ENCODE measurements at regions not wholly inside any gene's neighbourhood (a gene's known extent, or its start where the extent isn't known, plus 50 kb on each side); places are given as distances from the start of the nearest gene placed in this dataset.

GRCh38 chr6:14848019-14848418 is 397.9 kb upstream of the JARID2 start:
- no peak for DNase-seq

GRCh38 chr6:14849185-14849584 is 396.7 kb upstream of the JARID2 start:
- DNase-seq: no peak

- DNase-seq: peak; percentile 31
These were observed 394.6 kb upstream of the JARID2 start for GRCh38 chr6:14851281-14851680.

GRCh38 chr6:14852375-14852774 is 393.5 kb upstream of the JARID2 start:
- no peak for DNase-seq

- DNase-seq: no peak
These were observed 389.7 kb upstream of the JARID2 start for GRCh38 chr6:14856177-14856576.

- no peak for DNase-seq
These were observed 388.9 kb upstream of the JARID2 start for GRCh38 chr6:14857001-14857400.

GRCh38 chr6:14857501-14857900 is 388.4 kb upstream of the JARID2 start:
- no peak for DNase-seq

- no peak for DNase-seq
These were observed 387.1 kb upstream of the JARID2 start for GRCh38 chr6:14858808-14859207.

GRCh38 chr6:14860774-14861173 is 385.1 kb upstream of the JARID2 start:
- no peak for DNase-seq

- DNase-seq: no peak
These were observed 384.4 kb upstream of the JARID2 start for GRCh38 chr6:14861491-14861943.

- no peak for DNase-seq
These were observed 383.0 kb upstream of the JARID2 start for GRCh38 chr6:14862845-14863244.

GRCh38 chr6:14863902-14864850 is 381.7 kb upstream of the JARID2 start:
- no peak for DNase-seq

- peak; percentile 40 for DNase-seq
These were observed 380.3 kb upstream of the JARID2 start for GRCh38 chr6:14865531-14866100.

- DNase-seq: no peak
These were observed 378.1 kb upstream of the JARID2 start for GRCh38 chr6:14867802-14868201.

GRCh38 chr6:14871221-14871620 is 374.6 kb upstream of the JARID2 start:
- DNase-seq: no peak

- no peak for DNase-seq
These were observed 372.8 kb upstream of the JARID2 start for GRCh38 chr6:14873101-14873500.

- DNase-seq: no peak
These were observed 372.0 kb upstream of the JARID2 start for GRCh38 chr6:14873781-14874441.

- DNase-seq: no peak
These were observed 370.8 kb upstream of the JARID2 start for GRCh38 chr6:14874975-14875480.

- no peak for DNase-seq
These were observed 370.3 kb upstream of the JARID2 start for GRCh38 chr6:14875481-14876063.

- DNase-seq: peak; percentile 90
These were observed 368.9 kb upstream of the JARID2 start for GRCh38 chr6:14876778-14877613.

GRCh38 chr6:14877758-14878157 is 368.1 kb upstream of the JARID2 start:
- DNase-seq: no peak

GRCh38 chr6:14880052-14880451 is 365.8 kb upstream of the JARID2 start:
- DNase-seq: no peak

Data from fibroblast of skin of right quadriceps (primary cell).